GM23248 (cell line): ENCODE measurements at regions not wholly inside any gene's neighbourhood (a gene's known extent, or its start where the extent isn't known, plus 50 kb on each side); places are given as distances from the start of the nearest gene placed in this dataset.

Experiments used
- DNase-seq: peaks from one replicate; pipeline ENCODE4 v3.0.0-alpha.2; 2015
- H2AFZ ChIP-seq: fragments of 200-600 bp; sonication (generic); 2 replicates; pipeline ENCODE4 v1.6.1; 2016; ENCODE audit warnings: antibody characterized with exemption
- H3F3A ChIP-seq: fragments of 200-600 bp; sonication (generic); 2 replicates; pipeline ENCODE4 v1.6.1; 2016; ENCODE audit warnings: mild to moderate bottlenecking, antibody characterized with exemption, mixed run types; ENCODE audit not compliant: insufficient read depth
- H3K27ac ChIP-seq: fragments of 200-600 bp; sonication (generic); 2 replicates; pipeline ENCODE4 v1.5.1; 2016; ENCODE audit warnings: mild to moderate bottlenecking
- H3K27me3 ChIP-seq: fragments of 200-600 bp; sonication (generic); replicated peaks from 2 replicates; pipeline ENCODE4 v1.6.1; 2016; ENCODE audit warnings: mild to moderate bottlenecking; ENCODE audit not compliant: insufficient read depth
- H3K36me3 ChIP-seq: fragments of 200-600 bp; sonication (generic); 2 replicates; pipeline ENCODE4 v1.6.1; 2016; ENCODE audit warnings: low read depth, mild to moderate bottlenecking
- H3K4me1 ChIP-seq: fragments of 200-600 bp; sonication (generic); 2 replicates; pipeline ENCODE4 v1.6.1; 2016; ENCODE audit warnings: mild to moderate bottlenecking; ENCODE audit not compliant: insufficient read depth
- H3K4me2 ChIP-seq: fragments of 200-600 bp; sonication (generic); one replicate; pipeline ENCODE4 v1.6.1; 2016; ENCODE audit warnings: mild to moderate bottlenecking; ENCODE audit not compliant: unreplicated experiment
- H3K4me3 ChIP-seq: fragments of 200-600 bp; sonication (generic); 2 replicates; pipeline ENCODE4 v1.5.1; 2016; ENCODE audit warnings: mild to moderate bottlenecking
- H3K79me2 ChIP-seq: fragments of 200-600 bp; sonication (generic); 2 replicates; pipeline ENCODE4 v1.6.1; 2016; ENCODE audit warnings: mild to moderate bottlenecking; ENCODE audit not compliant: insufficient read depth
- H3K9ac ChIP-seq: fragments of 200-600 bp; sonication (generic); 2 replicates; pipeline ENCODE4 v1.6.1; 2016; ENCODE audit warnings: mild to moderate bottlenecking
- H3K9me2 ChIP-seq: fragments of 200-600 bp; sonication (generic); 2 replicates; pipeline ENCODE4 v1.6.1; 2016; ENCODE audit warnings: mixed run types, mild to moderate bottlenecking, moderate library complexity; ENCODE audit not compliant: insufficient read depth
- H3K9me3 ChIP-seq: fragments of 200-600 bp; sonication (generic); one replicate; pipeline ENCODE4 v1.6.1; 2017; ENCODE audit warnings: low read depth
- H4K20me1 ChIP-seq: fragments of 200-600 bp; sonication (generic); 2 replicates; pipeline ENCODE4 v1.6.0; 2016; ENCODE audit not compliant: insufficient read depth
- EZH2 ChIP-seq: fragments of 200-600 bp; sonication (generic); IDR thresholded peaks from 2 replicates; pipeline ENCODE4 v1.6.1; 2018; ENCODE audit warnings: antibody characterized with exemption, mild to moderate bottlenecking; ENCODE audit not compliant: insufficient read depth, poor library complexity, severe bottlenecking
- EZH2phosphoT487 ChIP-seq: fragments of 200-600 bp; sonication (generic); IDR thresholded peaks from 2 replicates; pipeline ENCODE4 v1.6.1; 2018; ENCODE audit warnings: antibody characterized with exemption, moderate library complexity, mild to moderate bottlenecking, low read depth; ENCODE audit not compliant: insufficient read depth
- WGBS, 2 experiments: methylation state at CpG; one replicate each; pipeline ENCODE4 v1.1.6; 2015 to 2017; ENCODE audit warnings: low lambda C conversion rate in 2 of 2, low coverage in 1 of 2; ENCODE audit errors: missing lambda C conversion rate in 2 of 2; 5-methylcytosine and 5-hydroxymethylcytosine counted together
- in situ Hi-C: fragments of 300-500 bp; cut with MboI; formaldehyde crosslinking; loops from 2 replicates; pipeline ENCODE4 v1.15.0; 2020

- TF ChIP-seq EZH2phosphoT487 (no peak), EZH2 (no peak)
- Histone ChIP-seq H3K4me3 (no peak overlapping the region), H3K9me2 (no peaks in the 10 kb centered on the region), H3K36me3 (no peaks in the 10 kb centered on the region), H3K4me1 (no peaks in the 10 kb centered on the region), H3K79me2 (no peaks in the 10 kb centered on the region), H3K27ac (no peak overlapping the region), H3K27me3 (no peaks in the 10 kb centered on the region; the same call in 1 of the 2 replicates), H3K4me2 (no peak overlapping the region), H2AFZ (no peak overlapping the region), H3F3A (no peaks in the 10 kb centered on the region), H4K20me1 (no peaks in the 10 kb centered on the region), H3K9ac (no peak overlapping the region), H3K9me3 (no peaks in the 10 kb centered on the region)
- in situ Hi-C loops = loop anchor here (10.0 kb wide), 1 partner anchor 249 kb away; no protein-coding TSS in a partner anchor
- WGBS, 2 experiments = 35 to 42% methylated on average over 4 of the region's 4 CpGs
- no peak for DNase-seq
These were observed 110.4 kb upstream of the TRIM2 start for GRCh38 chr4:153093802-153094201.

- H3K27me3 ChIP-seq = no peaks in the 10 kb centered on the region
- H4K20me1 ChIP-seq = no peaks in the 10 kb centered on the region
- no peaks in the 10 kb centered on the region for H3K79me2 ChIP-seq
- H3K36me3 ChIP-seq = no peaks in the 10 kb centered on the region
- no peaks in the 10 kb centered on the region for H3K9me3 ChIP-seq
- H3K4me3 ChIP-seq = no peak overlapping the region
- no peaks in the 10 kb centered on the region for H3K9me2 ChIP-seq
- H3K9ac ChIP-seq = no peak overlapping the region
- DNase-seq = no peak
- no peak for TF ChIP-seq EZH2phosphoT487
- no peak for TF ChIP-seq EZH2
- no peak overlapping the region for H3K27ac ChIP-seq
- no peak overlapping the region for H3K4me2 ChIP-seq
- 66 to 70% methylated on average over 3 of the region's 3 CpGs for WGBS, 2 experiments
- H2AFZ ChIP-seq = no peak overlapping the region
- in situ Hi-C loops = loop anchor here (10.0 kb wide), 1 partner anchor 250 kb away; no protein-coding TSS in a partner anchor
- no peaks in the 10 kb centered on the region for H3F3A ChIP-seq
- no peaks in the 10 kb centered on the region for H3K4me1 ChIP-seq
These were observed 109.8 kb upstream of the TRIM2 start for GRCh38 chr4:153094435-153094834.

DNA sequence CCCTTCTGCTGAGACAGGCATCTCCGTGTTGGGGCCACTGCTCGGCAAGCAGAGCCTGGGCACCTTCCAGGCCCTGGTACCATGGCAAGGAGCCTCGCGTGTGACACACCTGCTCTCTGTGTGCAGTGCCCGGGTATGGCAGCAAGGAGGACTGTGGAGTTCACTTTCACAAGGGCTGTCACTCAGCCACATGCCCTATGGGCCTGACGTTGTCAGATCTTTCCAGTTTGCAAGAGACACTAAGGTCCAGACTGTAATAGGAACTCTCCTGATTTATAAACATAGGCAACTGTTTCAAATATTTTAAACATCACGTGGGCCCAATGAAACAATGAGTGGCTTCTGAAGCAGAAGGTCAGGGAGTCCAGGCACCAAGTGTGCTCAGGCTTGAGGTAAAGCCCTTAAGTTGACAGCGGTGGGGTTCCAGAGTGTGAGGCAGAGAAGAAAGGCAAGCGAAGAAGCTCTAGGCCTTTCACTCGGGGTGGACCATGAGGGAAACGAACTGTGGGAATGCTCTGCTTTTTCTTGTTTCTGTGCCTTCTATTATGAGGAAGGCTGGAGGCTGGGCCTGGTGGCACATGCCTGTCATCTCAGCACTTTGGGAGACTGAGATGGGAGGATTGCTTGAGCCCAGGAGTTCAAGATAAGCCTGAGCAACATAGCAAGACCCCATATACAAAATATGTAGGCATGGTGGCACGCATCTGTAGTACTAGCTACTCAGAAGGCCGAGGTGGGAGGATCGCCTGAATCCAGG, 108.6 kb upstream of the TRIM2 start:
- 78 to 80% methylated on average over 14 of the region's 14 CpGs for WGBS, 2 experiments
- TF ChIP-seq EZH2phosphoT487 = no peak
- no peak for TF ChIP-seq EZH2
- Histone ChIP-seq H3F3A (no peaks in the 10 kb centered on the region), H3K9ac (no peak overlapping the region), H3K36me3 (no peaks in the 10 kb centered on the region), H3K4me2 (no peak overlapping the region), H3K9me2 (no peaks in the 10 kb centered on the region), H3K27ac (no peak overlapping the region), H3K27me3 (peaks cover 10% of the 10 kb centered on the region), H2AFZ (no peak overlapping the region), H4K20me1 (no peaks in the 10 kb centered on the region), H3K4me3 (no peak overlapping the region), H3K4me1 (no peaks in the 10 kb centered on the region), H3K9me3 (no peaks in the 10 kb centered on the region), H3K79me2 (no peaks in the 10 kb centered on the region)
- in situ Hi-C loops = loop anchor here (10.0 kb wide), 1 partner anchor 251 kb away; no protein-coding TSS in a partner anchor
- no peak for DNase-seq

GRCh38 chr4:153096344-153096743, 107.9 kb upstream of the TRIM2 start:
- Histone ChIP-seq H3K27ac (no peak overlapping the region), H3K27me3 (peaks cover 17% of the 10 kb centered on the region), H2AFZ (no peak overlapping the region), H3K4me3 (no peak overlapping the region), H4K20me1 (no peaks in the 10 kb centered on the region), H3F3A (no peaks in the 10 kb centered on the region), H3K4me1 (no peaks in the 10 kb centered on the region), H3K9me3 (no peaks in the 10 kb centered on the region), H3K36me3 (no peaks in the 10 kb centered on the region), H3K9me2 (no peaks in the 10 kb centered on the region), H3K4me2 (no peak overlapping the region), H3K79me2 (no peaks in the 10 kb centered on the region), H3K9ac (no peak overlapping the region)
- in situ Hi-C loops = loop anchor here (10.0 kb wide), 1 partner anchor 252 kb away; no protein-coding TSS in a partner anchor
- no peak for DNase-seq
- 87 to 89% methylated on average over 3 of the region's 3 CpGs for WGBS, 2 experiments
- TF ChIP-seq EZH2phosphoT487 (no peak), EZH2 (no peak)
